Effector CD4-positive, alpha-beta T cell (primary cell): ENCODE measurements at regions not wholly inside any gene's neighbourhood (a gene's known extent, or its start where the extent isn't known, plus 50 kb on each side); places are given as distances from the start of the nearest gene placed in this dataset.
"Not testable (repeated sequence)": the region's sequence is repeated elsewhere in the genome, so short reads cannot be mapped to it uniquely, and the experiment has no call there.

Experiments
- DNase-seq: peaks from one replicate; pipeline ENCODE4 v3.0.0-alpha.2; 2020

GRCh38 chr16:26598998-26599784 lies 467.5 kb upstream of the C16orf82 start:
- DNase-seq: no peak

GRCh38 chr16:26599785-26600104 lies 467.0 kb upstream of the C16orf82 start:
- no peak for DNase-seq

GRCh38 chr16:26601335-26601734 lies 465.4 kb upstream of the C16orf82 start:
- DNase-seq: no peak

GRCh38 chr16:26605626-26606271 lies 461.0 kb upstream of the C16orf82 start:
- no peak for DNase-seq

GRCh38 chr16:26606381-26607150 lies 460.2 kb upstream of the C16orf82 start:
- no peak for DNase-seq

- no peak for DNase-seq
These were observed 452.4 kb upstream of the C16orf82 start for GRCh38 chr16:26614237-26614841.

GRCh38 chr16:26623442-26623841 lies 443.3 kb upstream of the C16orf82 start:
- no peak for DNase-seq

- DNase-seq: no peak
These were observed 438.8 kb upstream of the C16orf82 start for GRCh38 chr16:26627958-26628357.

- DNase-seq: not testable (repeated sequence)
These were observed 435.4 kb upstream of the C16orf82 start for GRCh38 chr16:26631365-26631764.

- no peak for DNase-seq
These were observed 424.6 kb upstream of the C16orf82 start for GRCh38 chr16:26642047-26642664.

- DNase-seq: no peak
These were observed 423.2 kb upstream of the C16orf82 start for GRCh38 chr16:26643519-26643918.

- DNase-seq: no peak
These were observed 421.7 kb upstream of the C16orf82 start for GRCh38 chr16:26644912-26645543.

GRCh38 chr16:26645614-26646013 lies 421.1 kb upstream of the C16orf82 start:
- DNase-seq: no peak

GRCh38 chr16:26647870-26648269 lies 418.9 kb upstream of the C16orf82 start:
- DNase-seq: no peak

- DNase-seq: no peak
These were observed 417.9 kb upstream of the C16orf82 start for GRCh38 chr16:26648851-26649250.

- DNase-seq: no peak
These were observed 417.2 kb upstream of the C16orf82 start for GRCh38 chr16:26649381-26650045.

- no peak for DNase-seq
These were observed 415.3 kb upstream of the C16orf82 start for GRCh38 chr16:26651464-26651863.

GRCh38 chr16:26651884-26652283 lies 414.8 kb upstream of the C16orf82 start:
- DNase-seq: no peak

- DNase-seq: no peak
These were observed 408.2 kb upstream of the C16orf82 start for GRCh38 chr16:26658486-26658885.

- DNase-seq: no peak
These were observed 407.8 kb upstream of the C16orf82 start for GRCh38 chr16:26658915-26659314.

- no peak for DNase-seq
These were observed 402.6 kb upstream of the C16orf82 start for GRCh38 chr16:26664086-26664485.
